Activated T-helper 1 cell treated with anti-CD3 and anti-CD28 coated beads, Interleukin-12 subunit alpha, Interleukin-12 subunit beta, Interleukin-2, Interleukin-4 antibody, amounts not matched to agents 30 ng/mL and 10 ng/mL and 1 ng/mL, durations not matched to agents 14 hours and 24 hours and 36 hours (primary cell): ENCODE measurements at regions not wholly inside any gene's neighbourhood (a gene's known extent, or its start where the extent isn't known, plus 50 kb on each side); places are given as distances from the start of the nearest gene placed in this dataset.

ENCODE experiments used
- DNase-seq: peaks from one replicate; pipeline ENCODE4 v3.0.0; 2021; ENCODE audit warnings: low spot score
- H3K27ac Mint-ChIP-seq: one replicate; pipeline ENCODE4 v1.8.0; 2021; ENCODE audit warnings: mild to moderate bottlenecking, mixed read lengths
- H3K27me3 Mint-ChIP-seq: one replicate; pipeline ENCODE4 v1.8.0; 2022; ENCODE audit warnings: mild to moderate bottlenecking, moderate library complexity, mixed read lengths; ENCODE audit not compliant: insufficient read depth
- H3K36me3 Mint-ChIP-seq: one replicate; pipeline ENCODE4 v1.8.0; 2021; ENCODE audit warnings: low read depth, mixed read lengths
- H3K4me1 Mint-ChIP-seq: one replicate; pipeline ENCODE4 v1.8.0; 2021; ENCODE audit warnings: low read depth, mixed read lengths
- H3K4me3 Mint-ChIP-seq: one replicate; pipeline ENCODE4 v1.8.0; 2021; ENCODE audit warnings: mild to moderate bottlenecking, moderate library complexity, mixed read lengths
- H3K9me3 Mint-ChIP-seq: one replicate; pipeline ENCODE4 v1.8.0; 2021; ENCODE audit warnings: mixed read lengths
- intact Hi-C: fragments of 100-400 bp; cut with micrococcal nuclease; formaldehyde crosslinking; loops from one replicate; pipeline ENCODE4 v1.15.1; 2024

DNA sequence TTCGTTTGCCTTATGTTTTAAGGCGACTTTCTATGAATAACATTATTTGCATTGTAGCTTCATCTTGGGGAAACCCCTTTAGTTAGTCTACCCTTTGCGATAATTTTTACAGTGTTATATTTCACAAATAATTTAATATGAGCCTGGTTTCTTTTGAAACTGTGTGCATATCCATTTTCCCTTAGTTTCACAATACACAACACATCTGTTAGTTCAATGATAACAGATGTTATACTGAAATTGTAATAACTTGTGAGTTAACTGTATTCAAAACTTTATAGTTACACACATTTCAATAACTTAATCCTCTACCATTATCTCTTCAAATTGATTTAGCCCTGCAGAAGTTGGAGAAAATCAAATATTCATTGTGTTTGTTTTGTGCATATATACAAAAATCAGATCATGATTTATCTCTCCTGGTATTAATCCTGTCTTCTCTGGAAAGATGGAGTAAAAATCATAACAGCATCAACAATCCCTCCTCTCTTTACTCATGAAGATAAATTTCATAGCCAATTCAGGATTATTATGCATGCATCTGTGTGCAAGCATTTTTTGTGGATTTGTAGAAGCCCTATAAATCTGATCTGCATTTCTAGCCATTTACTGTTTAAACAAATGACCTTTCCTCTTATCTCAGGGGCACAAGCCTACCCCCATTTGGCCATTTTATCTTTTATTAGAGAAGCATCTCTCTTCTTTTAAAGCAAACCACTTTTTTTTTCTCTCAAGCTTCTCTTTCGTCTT lies 304.0 kb downstream of the VPS13C start:
- Mint-ChIP-seq H3K4me1 (no peaks in the 10 kb centered on the region), H3K9me3 (no peaks in the 10 kb centered on the region)

DNA sequence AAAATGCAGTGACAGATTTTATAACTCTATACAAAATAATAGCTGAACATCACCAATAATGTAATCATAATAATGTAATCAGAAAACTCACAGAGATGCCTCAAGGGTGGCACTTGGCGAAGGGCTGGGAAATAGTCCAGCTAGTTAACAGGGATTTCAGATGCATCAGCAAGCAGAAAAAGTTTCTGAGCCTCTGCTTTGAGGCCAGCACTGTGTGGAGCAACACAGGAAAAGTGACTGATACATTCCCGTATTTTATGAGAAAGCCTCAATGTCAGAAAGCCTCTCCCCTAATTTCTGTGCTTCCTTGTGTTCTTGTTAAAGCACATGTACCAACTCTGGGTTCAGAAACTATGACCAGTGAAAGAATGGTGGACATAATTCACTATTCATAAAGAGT lies 304.8 kb downstream of the VPS13C start:
- Mint-ChIP-seq H3K36me3 (no peaks in the 10 kb centered on the region), H3K9me3 (no peaks in the 10 kb centered on the region), H3K27ac (no peak overlapping the region), H3K4me1 (no peaks in the 10 kb centered on the region), H3K27me3 (no peaks in the 10 kb centered on the region), H3K4me3 (no peak overlapping the region)
- intact Hi-C loops, result no loop called here
- DNase-seq, result no peak

More for the DNA sequence above, 304.0 kb downstream of the VPS13C start:
- intact Hi-C loops, result no loop called here
- Mint-ChIP-seq H3K36me3 (no peaks in the 10 kb centered on the region), H3K27me3 (no peaks in the 10 kb centered on the region), H3K27ac (no peak overlapping the region), H3K4me3 (no peak overlapping the region)
- no peak for DNase-seq

GRCh38 chr15:61753018-61753710 lies 307.1 kb downstream of the VPS13C start:
- Mint-ChIP-seq H3K27ac (no peak overlapping the region), H3K9me3 (no peaks in the 10 kb centered on the region), H3K4me1 (no peaks in the 10 kb centered on the region), H3K4me3 (no peak overlapping the region), H3K27me3 (peaks cover 2% of the 10 kb centered on the region), H3K36me3 (no peaks in the 10 kb centered on the region)
- no peak for DNase-seq
- intact Hi-C loops, result no loop called here

DNA sequence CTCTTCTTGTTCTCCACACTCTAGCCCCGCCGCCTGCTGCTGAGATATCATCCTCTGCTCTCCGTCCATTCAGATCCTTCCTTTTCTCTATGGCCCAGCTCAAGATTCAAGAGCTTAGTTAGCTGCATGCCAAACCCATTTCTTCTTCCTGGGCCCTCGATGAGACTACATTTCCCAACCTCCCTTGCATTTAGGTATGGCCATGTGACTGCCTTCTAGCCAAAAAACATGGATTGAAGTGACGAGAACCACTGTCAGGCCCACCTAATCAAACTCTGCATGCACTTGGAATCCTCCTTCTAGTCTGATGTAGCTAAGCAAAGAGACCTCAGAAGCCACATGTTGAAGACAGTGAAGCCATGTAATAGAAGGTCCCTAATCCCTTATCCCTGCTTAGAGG lies 308.2 kb downstream of the VPS13C start:
- Mint-ChIP-seq H3K27me3 (peaks cover 2% of the 10 kb centered on the region), H3K4me3 (no peak overlapping the region), H3K36me3 (no peaks in the 10 kb centered on the region), H3K27ac (no peak overlapping the region), H3K4me1 (no peaks in the 10 kb centered on the region), H3K9me3 (no peaks in the 10 kb centered on the region)
- intact Hi-C loops, result no loop called here
- DNase-seq, result no peak

- Mint-ChIP-seq H3K27ac (no peak overlapping the region), H3K4me1 (no peaks in the 10 kb centered on the region), H3K36me3 (no peaks in the 10 kb centered on the region), H3K27me3 (peaks cover 2% of the 10 kb centered on the region), H3K9me3 (no peaks in the 10 kb centered on the region), H3K4me3 (no peak overlapping the region)
- intact Hi-C loops, result no loop called here
- no peak for DNase-seq
Observed at GRCh38 chr15:61750271-61751084, 309.8 kb downstream of the VPS13C start.

DNA sequence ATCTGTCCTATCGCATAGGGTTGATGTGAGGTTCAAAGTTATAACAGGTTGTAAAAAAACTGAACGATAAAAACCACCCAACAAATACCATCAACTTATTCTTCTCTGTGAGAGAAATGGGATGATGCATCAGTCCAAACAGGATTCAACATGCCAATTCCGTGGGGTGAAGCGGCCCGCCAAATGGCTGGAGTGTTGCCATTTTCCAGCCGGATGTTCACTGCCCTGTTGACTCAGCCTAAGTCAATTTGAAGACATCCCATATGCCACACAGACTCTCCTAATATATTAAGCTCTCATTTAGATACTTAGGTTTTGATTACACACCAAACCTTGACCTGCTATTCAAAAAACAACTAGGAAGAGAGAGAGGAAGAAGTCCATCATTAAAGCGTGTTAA lies 311.1 kb downstream of the VPS13C start:
- no peak for DNase-seq
- H3K27me3 Mint-ChIP-seq, result peaks cover 4% of the 10 kb centered on the region
- H3K9me3 Mint-ChIP-seq, result no peaks in the 10 kb centered on the region
- intact Hi-C loops, result no loop called here
- no peak overlapping the region for H3K27ac Mint-ChIP-seq
- no peak overlapping the region for H3K4me3 Mint-ChIP-seq
- H3K36me3 Mint-ChIP-seq, result no peaks in the 10 kb centered on the region
- H3K4me1 Mint-ChIP-seq, result no peaks in the 10 kb centered on the region

DNA sequence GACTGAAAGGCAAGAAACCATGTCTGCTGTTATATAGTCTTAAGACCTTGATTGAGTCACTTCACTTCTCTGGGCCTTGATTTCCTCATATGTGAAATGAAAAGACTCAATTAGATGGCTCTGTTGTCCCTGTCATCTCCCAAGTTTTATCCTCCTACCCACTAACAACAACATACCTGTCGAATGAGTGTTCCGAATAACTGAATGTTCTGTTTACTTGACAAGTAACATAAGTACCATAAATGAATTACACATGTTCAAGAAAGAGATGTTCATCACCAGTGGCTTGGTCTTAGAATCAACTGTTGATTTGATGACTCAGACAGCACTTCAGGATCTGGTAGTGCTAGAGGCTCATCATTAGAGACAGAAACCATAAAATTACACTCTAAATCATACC lies 311.7 kb downstream of the VPS13C start:
- intact Hi-C loops, result no loop called here
- Mint-ChIP-seq H3K9me3 (no peaks in the 10 kb centered on the region), H3K27me3 (peaks cover 4% of the 10 kb centered on the region), H3K4me1 (no peaks in the 10 kb centered on the region), H3K27ac (no peak overlapping the region), H3K36me3 (no peaks in the 10 kb centered on the region), H3K4me3 (no peak overlapping the region)
- DNase-seq, result no peak

GRCh38 chr15:61746589-61746988 lies 313.7 kb downstream of the VPS13C start:
- no peak for DNase-seq
- Mint-ChIP-seq H3K27me3 (peaks cover 9% of the 10 kb centered on the region), H3K9me3 (no peaks in the 10 kb centered on the region), H3K36me3 (no peaks in the 10 kb centered on the region), H3K27ac (no peak overlapping the region), H3K4me3 (no peak overlapping the region), H3K4me1 (no peaks in the 10 kb centered on the region)
- intact Hi-C loops, result no loop called here

DNA sequence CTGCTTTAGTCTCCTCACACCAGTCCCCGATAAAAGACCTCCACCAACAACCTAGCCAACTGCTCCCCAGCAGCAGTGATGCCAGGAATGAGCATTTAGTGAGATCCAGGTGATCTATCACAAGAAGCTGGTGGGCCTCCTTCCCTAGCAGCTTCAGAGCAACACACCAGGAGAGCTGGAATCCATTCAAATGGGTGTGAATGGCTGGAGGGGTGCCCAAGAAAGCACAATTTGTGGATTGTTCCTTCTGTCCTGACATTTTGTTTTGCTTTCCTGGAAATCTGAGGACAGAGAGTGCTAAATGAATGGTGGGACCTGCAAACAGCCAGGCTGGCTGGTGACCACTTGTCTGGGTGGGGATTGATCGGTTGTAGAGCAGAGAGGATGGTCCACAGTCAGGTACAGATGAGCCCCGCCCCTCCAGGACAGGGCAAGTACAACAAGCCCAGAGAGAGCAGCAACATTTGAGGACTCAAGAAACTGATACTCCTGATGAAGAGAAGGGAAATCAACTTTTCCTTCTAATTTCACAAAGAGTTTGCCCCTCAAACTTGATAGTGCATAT lies 316.8 kb downstream of the VPS13C start:
- Mint-ChIP-seq H3K4me1 (no peaks in the 10 kb centered on the region), H3K36me3 (no peaks in the 10 kb centered on the region), H3K27ac (no peak overlapping the region), H3K4me3 (no peak overlapping the region), H3K9me3 (no peaks in the 10 kb centered on the region), H3K27me3 (peaks cover 9% of the 10 kb centered on the region)
- no peak for DNase-seq
- intact Hi-C loops, result no loop called here

GRCh38 chr15:61742591-61742990 lies 317.7 kb downstream of the VPS13C start:
- H3K4me3 Mint-ChIP-seq, result no peak overlapping the region
- no peak overlapping the region for H3K27ac Mint-ChIP-seq
- no peak for DNase-seq
- H3K4me1 Mint-ChIP-seq, result no peaks in the 10 kb centered on the region
- no peaks in the 10 kb centered on the region for H3K9me3 Mint-ChIP-seq
- no peaks in the 10 kb centered on the region for H3K36me3 Mint-ChIP-seq
- H3K27me3 Mint-ChIP-seq, result peaks cover 11% of the 10 kb centered on the region
- intact Hi-C loops, result no loop called here

- peaks cover 9% of the 10 kb centered on the region for H3K27me3 Mint-ChIP-seq
- no peaks in the 10 kb centered on the region for H3K4me1 Mint-ChIP-seq
- no peak overlapping the region for H3K27ac Mint-ChIP-seq
- H3K4me3 Mint-ChIP-seq, result no peak overlapping the region
- intact Hi-C loops, result no loop called here
- DNase-seq, result no peak
- H3K9me3 Mint-ChIP-seq, result no peaks in the 10 kb centered on the region
- no peaks in the 10 kb centered on the region for H3K36me3 Mint-ChIP-seq
Observed at GRCh38 chr15:61736790-61737189, 323.5 kb downstream of the VPS13C start.

DNA sequence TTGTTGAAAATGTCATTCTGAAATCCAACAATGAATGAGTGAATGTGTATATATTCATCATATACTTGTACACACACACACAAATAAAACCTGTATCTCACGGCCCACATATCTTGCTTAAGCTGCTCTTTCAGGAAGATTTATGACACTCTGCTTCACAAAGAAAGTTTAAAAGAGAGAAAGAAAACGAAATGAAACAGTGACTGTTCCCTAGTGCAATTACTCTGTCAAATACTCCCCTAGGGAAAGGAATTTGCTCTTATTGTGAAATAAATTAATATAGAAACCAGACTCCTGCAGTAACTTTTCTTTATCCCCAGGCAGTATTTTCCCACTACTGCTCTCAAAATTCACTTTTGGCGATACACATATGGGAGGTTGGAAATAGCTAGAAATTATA lies 329.1 kb downstream of the VPS13C start:
- Mint-ChIP-seq H3K36me3 (no peaks in the 10 kb centered on the region), H3K4me1 (no peaks in the 10 kb centered on the region), H3K4me3 (no peak overlapping the region), H3K27me3 (peaks cover 5% of the 10 kb centered on the region), H3K27ac (no peak overlapping the region), H3K9me3 (no peaks in the 10 kb centered on the region)
- intact Hi-C loops, result no loop called here
- DNase-seq, result no peak

DNA sequence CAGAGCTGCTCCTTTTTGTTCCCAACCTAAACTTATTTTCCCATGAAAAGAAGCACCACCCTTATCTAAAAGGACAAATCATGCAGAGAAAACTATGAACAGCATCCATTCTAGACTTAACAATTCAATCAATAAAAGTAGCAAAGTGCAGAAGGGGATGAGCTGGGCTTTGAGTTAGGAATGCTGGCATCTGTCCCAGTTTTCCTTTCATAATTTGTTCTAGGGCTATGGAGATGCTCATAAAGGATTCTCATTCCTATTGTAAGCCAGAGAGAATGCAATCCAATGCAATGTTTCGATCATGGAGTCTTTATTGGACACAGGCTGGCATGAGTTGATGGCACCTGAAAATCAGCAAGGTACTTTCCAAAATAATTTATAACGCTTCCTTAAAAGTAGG lies 330.6 kb downstream of the VPS13C start:
- no peak overlapping the region for H3K27ac Mint-ChIP-seq
- no peaks in the 10 kb centered on the region for H3K9me3 Mint-ChIP-seq
- no peak for DNase-seq
- intact Hi-C loops, result no loop called here
- no peak overlapping the region for H3K4me3 Mint-ChIP-seq
- H3K36me3 Mint-ChIP-seq, result no peaks in the 10 kb centered on the region
- no peaks in the 10 kb centered on the region for H3K4me1 Mint-ChIP-seq
- peaks cover 5% of the 10 kb centered on the region for H3K27me3 Mint-ChIP-seq
